GM19035 (cell line): ENCODE measurements at regions not wholly inside any gene's neighbourhood (a gene's known extent, or its start where the extent isn't known, plus 50 kb on each side); places are given as distances from the start of the nearest gene placed in this dataset.
"Not testable (repeated sequence)": the region's sequence is repeated elsewhere in the genome, so short reads cannot be mapped to it uniquely, and the experiment has no call there.

Source experiments
- ATAC-seq: cut with Tn5 transposase; IDR thresholded peaks from one replicate; pipeline ENCODE4 v1.9.1; 2021; ENCODE audit not compliant: unreplicated experiment

DNA sequence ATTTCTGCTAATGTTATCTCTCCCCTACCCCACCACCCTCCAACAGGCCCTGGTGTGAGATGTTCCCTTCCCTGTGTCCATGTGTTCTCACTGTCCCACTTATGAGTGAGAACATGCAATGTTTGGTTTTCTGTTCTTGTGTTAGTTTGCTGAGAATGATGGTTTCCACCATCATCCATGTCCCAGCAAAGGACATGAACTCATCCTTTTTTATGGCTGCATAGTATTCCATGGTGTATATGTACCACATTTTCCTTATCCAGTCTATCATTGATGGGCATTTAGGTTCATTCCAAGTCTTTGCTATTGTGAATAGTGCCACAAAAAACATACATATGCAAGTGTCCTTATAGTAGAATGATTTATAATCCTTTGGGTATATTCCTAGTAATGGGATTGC, 104.5 kb downstream of the ZNF33B start:
- ATAC-seq = not testable (repeated sequence)

DNA sequence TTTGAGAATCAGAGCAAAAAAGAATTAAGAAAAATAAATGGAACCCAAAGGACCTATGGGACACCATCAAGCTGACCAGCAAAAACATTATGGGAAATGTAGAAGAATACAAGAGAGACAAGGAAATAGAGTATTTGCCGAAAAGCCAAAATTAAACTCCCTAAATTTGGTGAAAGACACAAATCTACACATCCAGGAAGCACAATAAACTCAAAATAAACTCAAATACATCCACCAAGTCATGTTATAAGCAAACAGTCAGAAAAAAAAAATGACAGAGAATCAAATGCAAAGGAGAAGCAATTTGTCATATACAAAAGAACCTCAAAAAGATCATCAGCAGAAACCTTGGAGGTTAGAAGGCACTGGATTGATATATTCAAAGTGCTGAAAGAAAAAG, 105.4 kb downstream of the ZNF33B start:
- no peak for ATAC-seq

DNA sequence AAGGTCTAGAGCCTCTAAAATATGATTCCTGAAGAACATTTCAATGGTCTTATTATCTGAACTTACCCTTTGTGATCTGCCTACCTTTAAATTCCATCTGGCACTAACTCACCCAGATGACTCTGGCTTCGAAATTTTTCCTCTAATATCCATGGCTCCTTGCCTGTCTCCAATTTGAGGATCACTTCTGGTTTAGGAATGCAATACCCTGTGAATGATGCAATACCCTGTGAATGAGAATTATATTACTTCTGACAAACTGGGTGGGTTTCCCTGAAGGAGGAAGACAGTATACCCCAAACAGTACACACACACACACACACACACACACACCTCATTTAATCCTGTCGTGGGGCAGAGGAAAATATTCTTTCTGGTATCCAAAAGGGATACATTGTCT, 115.3 kb downstream of the ZNF33B start:
- ATAC-seq = no peak

DNA sequence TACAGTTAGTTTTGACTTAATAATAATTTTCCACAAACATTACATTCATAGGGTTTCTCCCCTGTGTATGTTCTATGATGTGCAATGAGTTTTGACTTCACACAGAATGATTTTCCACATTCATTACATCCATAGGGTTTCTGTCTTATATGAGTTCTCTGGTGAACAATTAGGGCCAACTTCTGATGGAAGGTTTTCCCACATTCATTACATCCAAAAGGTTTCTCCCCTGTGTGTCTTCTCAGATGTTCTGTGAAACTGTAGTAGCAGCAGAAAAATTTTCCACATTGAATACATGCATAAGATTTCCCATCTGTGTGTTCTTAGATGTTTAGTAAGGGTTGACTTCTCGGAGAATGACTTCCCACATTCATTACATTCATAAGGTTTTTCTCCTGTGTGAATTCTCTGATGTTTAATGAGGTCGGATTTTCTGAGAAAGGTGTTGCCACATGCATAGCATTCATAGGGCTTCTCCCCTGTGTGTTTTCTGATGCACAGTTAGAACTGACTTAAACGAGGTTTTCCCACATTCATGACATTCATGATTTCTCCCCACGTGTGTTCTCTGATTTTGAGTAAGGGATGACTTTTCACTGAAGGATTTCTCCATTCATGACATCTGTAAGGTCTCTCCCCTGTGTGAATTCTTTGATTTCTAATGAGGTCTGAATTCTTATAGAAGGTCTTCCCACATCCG, 118.5 kb downstream of the ZNF33B start:
- ATAC-seq = no peak

DNA sequence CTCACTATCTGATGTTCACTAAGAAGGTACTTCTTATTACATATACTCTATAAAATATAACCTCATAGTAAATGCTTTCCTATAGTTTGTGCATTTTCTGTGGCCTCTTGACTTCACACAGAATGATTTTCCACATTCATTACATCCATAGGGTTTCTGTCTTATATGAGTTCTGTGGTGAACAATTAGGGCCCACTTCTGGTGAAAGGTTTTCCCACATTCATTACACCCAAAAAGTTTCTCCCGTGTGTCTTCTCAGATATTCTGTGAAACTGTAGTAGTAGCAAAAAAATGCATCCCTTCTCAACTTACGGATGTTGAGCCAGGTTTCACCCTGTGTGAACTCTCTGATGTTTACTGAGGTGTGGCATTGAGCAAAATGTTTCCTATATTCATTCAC, 119.3 kb downstream of the ZNF33B start:
- no peak for ATAC-seq

- no peak for ATAC-seq
These were observed 124.4 kb downstream of the ZNF33B start for GRCh38 chr10:42513921-42514320.

- no peak for ATAC-seq
These were observed 146.6 kb downstream of the ZNF33B start for GRCh38 chr10:42491801-42492200.

- ATAC-seq = no peak
These were observed 147.3 kb downstream of the ZNF33B start for GRCh38 chr10:42491001-42491592.

GRCh38 chr10:42490368-42490767, 148.0 kb downstream of the ZNF33B start:
- ATAC-seq = no peak

DNA sequence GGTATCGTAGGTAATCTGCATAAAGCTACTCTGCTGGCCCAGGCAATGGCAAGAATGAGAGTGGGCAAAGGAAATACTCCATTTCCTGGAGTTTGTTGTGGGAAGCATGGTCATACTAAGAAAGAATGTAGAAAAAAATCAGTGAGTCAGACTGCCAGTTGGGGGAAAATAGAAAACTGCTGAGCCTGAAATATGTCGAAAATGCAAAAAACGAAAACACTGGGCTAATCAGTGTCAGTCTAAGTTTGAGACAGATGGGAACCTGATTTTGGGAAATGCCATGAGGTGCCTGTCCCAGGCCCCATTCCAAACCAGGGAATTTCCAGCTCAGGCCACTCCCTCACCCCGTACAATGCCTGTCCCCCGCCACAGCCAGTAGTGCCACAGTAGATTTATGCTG, 150.0 kb downstream of the ZNF33B start:
- ATAC-seq = no peak

GRCh38 chr10:42482411-42482810, 156.0 kb downstream of the ZNF33B start:
- ATAC-seq = no peak

DNA sequence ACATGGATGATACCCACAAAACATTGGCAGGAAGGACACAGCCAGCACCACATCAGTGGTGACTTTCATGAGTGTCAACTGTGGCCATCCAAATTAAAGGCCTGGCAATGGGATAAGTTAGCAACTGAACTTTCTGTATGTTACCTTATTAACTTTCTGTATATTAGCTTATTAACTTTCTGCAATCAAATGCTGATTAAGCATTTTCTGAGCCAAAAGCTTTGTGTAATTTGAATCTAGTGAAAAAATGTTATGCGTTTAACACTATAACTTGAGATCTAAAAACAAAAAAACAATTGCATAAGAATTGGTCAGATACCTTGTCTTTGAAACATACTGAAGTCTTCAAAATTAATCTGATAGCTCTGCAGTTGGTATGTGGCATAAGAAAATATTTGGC, 159.3 kb downstream of the ZNF33B start:
- no peak for ATAC-seq

DNA sequence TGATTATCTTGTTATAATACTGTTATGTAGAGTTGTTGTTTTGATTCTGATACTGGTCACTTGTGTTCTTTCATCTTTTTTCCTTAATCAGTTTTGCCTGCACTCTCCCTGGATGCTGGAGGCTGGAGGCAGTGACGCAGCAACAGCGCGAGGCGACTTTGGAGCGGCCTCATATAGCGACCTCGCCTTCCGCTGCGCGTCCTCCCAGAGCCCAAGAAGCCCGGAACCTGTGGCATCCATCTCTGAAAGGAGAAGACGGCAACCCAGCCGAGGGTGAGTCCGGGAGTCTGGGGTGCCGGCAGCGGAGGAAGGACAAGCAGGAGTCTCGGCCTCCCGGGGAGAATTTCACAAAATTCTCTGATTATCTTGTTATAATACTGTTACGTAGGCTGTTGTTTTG, 161.2 kb downstream of the ZNF33B start:
- ATAC-seq = no peak

- no peak for ATAC-seq
These were observed 162.3 kb downstream of the ZNF33B start for GRCh38 chr10:42476101-42476500.

GRCh38 chr10:42475168-42476098, 162.9 kb downstream of the ZNF33B start:
- ATAC-seq = no peak

DNA sequence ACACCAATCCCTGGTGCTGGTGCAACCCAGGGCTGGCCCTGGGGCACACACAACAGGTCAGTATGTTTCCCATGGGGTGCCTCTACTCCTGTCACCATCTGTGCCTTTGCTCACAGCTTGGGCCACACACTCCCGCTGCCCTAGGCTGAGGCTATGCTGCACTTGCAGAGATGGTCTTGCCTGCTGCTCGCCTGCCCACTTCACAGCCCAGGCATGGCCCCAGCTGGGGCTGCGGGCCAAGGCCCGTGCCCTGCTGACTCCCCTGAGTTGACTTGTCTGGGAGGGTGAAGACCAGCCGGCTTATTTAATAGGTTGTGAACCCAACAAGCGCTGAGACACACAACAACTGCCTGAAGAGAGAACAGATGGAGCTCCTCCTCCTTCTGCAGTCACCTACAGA, 184.1 kb downstream of the ZNF33B start:
- ATAC-seq = no peak

DNA sequence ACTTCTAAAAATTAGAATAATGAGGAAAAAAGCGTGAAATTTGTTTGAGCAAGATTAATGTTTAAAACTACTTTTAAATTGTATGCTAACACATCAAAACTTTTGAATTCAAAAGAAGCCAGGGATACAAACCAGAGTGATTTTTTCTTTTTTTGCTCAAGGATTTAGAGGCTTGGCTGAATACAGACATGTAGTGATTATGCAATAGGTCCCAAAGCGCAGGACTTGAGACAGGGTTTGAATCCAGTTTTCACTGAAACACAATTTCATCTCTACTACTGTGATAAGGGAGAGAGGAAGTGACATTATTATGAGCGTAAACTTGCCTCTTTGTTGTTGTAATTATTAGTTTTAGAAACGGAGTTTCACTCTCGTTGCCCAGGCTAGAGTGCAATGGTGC, 207.3 kb downstream of the ZNF33B start:
- no peak for ATAC-seq

GRCh38 chr10:42428534-42428933, 209.8 kb downstream of the ZNF33B start:
- ATAC-seq = no peak

GRCh38 chr10:42422911-42423310, 215.5 kb downstream of the ZNF33B start:
- ATAC-seq = no peak

- ATAC-seq = no peak
These were observed 216.6 kb downstream of the ZNF33B start for GRCh38 chr10:42421812-42422211.

GRCh38 chr10:42419789-42420188, 218.6 kb downstream of the ZNF33B start:
- ATAC-seq = no peak
